Fibroblast of lung (primary cell): ENCODE measurements at regions not wholly inside any gene's neighbourhood (a gene's known extent, or its start where the extent isn't known, plus 50 kb on each side); places are given as distances from the start of the nearest gene placed in this dataset.

Experiments used
- DNase-seq, 2 donors: peaks; one replicate each; pipeline versions ENCODE4 v3.0.0 to v3.0.0-alpha.2; 2010; ENCODE audit warnings: low read depth in 2 of 2
- H2AFZ ChIP-seq: 2 replicates; pipeline ENCODE4 v1.5.1; 2012; ENCODE audit warnings: low read length, control low read depth, inconsistent platforms
- H3K27ac ChIP-seq: 2 replicates; pipeline ENCODE4 v1.5.1; 2011; ENCODE audit warnings: low read length, control low read depth; ENCODE audit not compliant: insufficient read depth
- H3K27me3 ChIP-seq: 2 replicates; pipeline ENCODE4 v1.5.1; 2011; ENCODE audit warnings: mild to moderate bottlenecking, low read length; ENCODE audit not compliant: control insufficient read depth, insufficient read depth
- H3K36me3 ChIP-seq: 2 replicates; pipeline ENCODE4 v1.5.1; 2011; ENCODE audit warnings: low read length; ENCODE audit not compliant: control insufficient read depth, insufficient read depth
- H3K4me1 ChIP-seq: 2 replicates; pipeline ENCODE4 v1.5.1; 2011; ENCODE audit warnings: low read length; ENCODE audit not compliant: control insufficient read depth, insufficient read depth; ENCODE audit errors: extremely low read depth
- H3K4me2 ChIP-seq: 2 replicates; pipeline ENCODE4 v1.5.1; 2011; ENCODE audit warnings: low read length, control low read depth; ENCODE audit not compliant: insufficient read depth; ENCODE audit errors: extremely low read depth
- H3K4me3 ChIP-seq, 4 experiments: fragments of 200-600 bp in 1 of 4; sonication (generic) in 1 of 4; replicated peaks in 1 of 4; 2 replicates each; pipeline ENCODE4 v1.5.1; 2011 to 2016; ENCODE audit warnings: low read length in 4 of 4, low read depth in 3 of 4, mild to moderate bottlenecking in 3 of 4, control low read depth in 2 of 4, inconsistent platforms in 1 of 4, mixed read lengths in 1 of 4; ENCODE audit not compliant: insufficient read depth in 1 of 4; ENCODE audit errors: control extremely low read depth in 1 of 4
- H3K79me2 ChIP-seq: 2 replicates; pipeline ENCODE4 v1.5.1; 2012; ENCODE audit warnings: mild to moderate bottlenecking, low read length, inconsistent platforms; ENCODE audit not compliant: control insufficient read depth, insufficient read depth
- H3K9ac ChIP-seq: 2 replicates; pipeline ENCODE4 v1.5.1; 2011; ENCODE audit warnings: mild to moderate bottlenecking, low read length, control low read depth; ENCODE audit not compliant: insufficient read depth
- H3K9me3 ChIP-seq: 2 replicates; pipeline ENCODE4 v1.5.1; 2012; ENCODE audit warnings: low read depth, low read length; ENCODE audit not compliant: control insufficient read depth, insufficient read depth
- H4K20me1 ChIP-seq: 2 replicates; pipeline ENCODE4 v1.5.1; 2011; ENCODE audit warnings: low read length; ENCODE audit not compliant: control insufficient read depth, insufficient read depth; ENCODE audit errors: extremely low read depth
- EZH2 ChIP-seq: IDR thresholded peaks from 2 replicates; pipeline ENCODE4 v1.5.1; 2012; ENCODE audit warnings: low read length, control low read depth, mild to moderate bottlenecking; ENCODE audit errors: missing control alignments
- TF ChIP-seq, protein P1 (sequence below), 2 donors: IDR thresholded peaks in 1 of 2; conservative IDR thresholded peaks in 1 of 2; 1 replicate in 1 of 2; 2 replicates in 1 of 2; pipeline ENCODE4 v1.5.1; 2011 to 2012; ENCODE audit warnings: low read length in 2 of 2, control low read depth in 1 of 2, inconsistent platforms in 1 of 2, low read depth in 1 of 2, mild to moderate bottlenecking in 1 of 2

DNA sequence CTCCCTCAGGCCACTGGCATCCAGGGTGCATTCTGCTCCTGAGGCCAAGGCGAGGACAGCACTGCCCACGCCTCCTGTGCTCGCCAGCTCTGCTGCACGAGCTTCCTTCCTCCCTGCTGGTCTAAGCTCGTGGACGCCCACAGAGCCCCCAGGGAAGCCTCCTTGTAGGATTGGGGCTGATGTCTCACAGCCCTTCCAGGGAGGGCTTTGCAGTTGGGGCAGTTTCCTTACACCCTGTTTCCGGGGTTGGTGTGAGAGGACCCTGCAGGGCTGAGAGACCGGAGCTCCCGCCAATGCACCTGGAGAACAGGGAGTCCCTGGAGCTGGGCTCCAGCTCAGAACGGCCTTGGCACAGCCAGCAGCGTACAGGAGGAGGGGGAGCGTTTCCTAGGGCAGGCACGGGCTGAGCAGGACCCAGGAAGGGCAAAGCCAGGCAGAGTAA lies 172.4 kb upstream of the PDE10A start:
- Histone ChIP-seq H3K79me2 (no peaks in the 10 kb centered on the region), H3K4me1 (no peaks in the 10 kb centered on the region), H3K4me3 (no peak overlapping the region), H3K27ac (no peak overlapping the region), H3K36me3 (no peaks in the 10 kb centered on the region), H3K9me3 (no peaks in the 10 kb centered on the region), H2AFZ (no peak overlapping the region), H4K20me1 (no peaks in the 10 kb centered on the region), H3K4me2 (no peak overlapping the region), H3K27me3 (no peaks in the 10 kb centered on the region), H3K9ac (no peak overlapping the region)
- DNase-seq = no peak
- no peak for TF ChIP-seq EZH2
- TF ChIP-seq, protein P1, sequence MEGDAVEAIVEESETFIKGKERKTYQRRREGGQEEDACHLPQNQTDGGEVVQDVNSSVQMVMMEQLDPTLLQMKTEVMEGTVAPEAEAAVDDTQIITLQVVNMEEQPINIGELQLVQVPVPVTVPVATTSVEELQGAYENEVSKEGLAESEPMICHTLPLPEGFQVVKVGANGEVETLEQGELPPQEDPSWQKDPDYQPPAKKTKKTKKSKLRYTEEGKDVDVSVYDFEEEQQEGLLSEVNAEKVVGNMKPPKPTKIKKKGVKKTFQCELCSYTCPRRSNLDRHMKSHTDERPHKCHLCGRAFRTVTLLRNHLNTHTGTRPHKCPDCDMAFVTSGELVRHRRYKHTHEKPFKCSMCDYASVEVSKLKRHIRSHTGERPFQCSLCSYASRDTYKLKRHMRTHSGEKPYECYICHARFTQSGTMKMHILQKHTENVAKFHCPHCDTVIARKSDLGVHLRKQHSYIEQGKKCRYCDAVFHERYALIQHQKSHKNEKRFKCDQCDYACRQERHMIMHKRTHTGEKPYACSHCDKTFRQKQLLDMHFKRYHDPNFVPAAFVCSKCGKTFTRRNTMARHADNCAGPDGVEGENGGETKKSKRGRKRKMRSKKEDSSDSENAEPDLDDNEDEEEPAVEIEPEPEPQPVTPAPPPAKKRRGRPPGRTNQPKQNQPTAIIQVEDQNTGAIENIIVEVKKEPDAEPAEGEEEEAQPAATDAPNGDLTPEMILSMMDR (conservative IDR thresholded peaks at IDR 0.05 in 1 of 2, IDR thresholded peaks at IDR 0.05 in 1 of 2; ENCODE audit: low read depth in 1 of 2, low read length in 2 of 2) = no peak

DNA sequence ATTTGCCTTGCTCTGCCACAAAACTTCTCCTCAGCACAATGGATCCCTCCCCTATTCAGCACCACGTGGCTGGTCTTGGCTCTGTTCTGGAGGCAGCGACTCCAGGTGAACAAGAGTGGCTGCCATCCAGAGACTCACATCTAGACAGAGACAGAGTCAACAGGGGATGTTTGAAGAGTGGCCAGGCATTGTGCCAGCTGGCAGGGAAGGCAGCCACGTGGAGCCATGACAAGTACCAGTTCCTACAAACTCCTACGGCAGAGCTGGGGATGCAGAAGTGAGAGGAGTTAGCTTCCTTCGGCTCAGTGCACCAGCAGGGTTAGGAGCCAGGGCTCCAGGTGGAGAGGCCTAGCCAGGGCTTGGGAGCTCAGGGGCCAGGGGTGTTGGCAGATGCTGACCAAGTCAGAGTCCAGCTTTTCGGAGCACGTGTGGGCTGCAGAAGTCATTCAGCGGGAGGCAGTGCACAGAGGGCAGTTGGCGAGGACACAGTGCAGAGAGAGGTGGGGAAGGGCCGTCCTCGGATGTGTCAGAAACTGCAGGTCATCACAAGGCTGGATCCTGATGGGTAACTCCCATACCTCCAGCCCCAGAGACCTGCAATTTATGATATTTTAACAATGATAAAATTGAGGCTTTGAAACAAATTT lies 171.7 kb upstream of the PDE10A start:
- Histone ChIP-seq H3K4me1 (no peaks in the 10 kb centered on the region), H3K36me3 (no peaks in the 10 kb centered on the region), H4K20me1 (no peaks in the 10 kb centered on the region), H3K9ac (no peak overlapping the region), H3K4me3 (no peak overlapping the region), H3K9me3 (no peaks in the 10 kb centered on the region), H3K79me2 (no peaks in the 10 kb centered on the region), H3K4me2 (no peak overlapping the region), H3K27ac (no peak overlapping the region), H2AFZ (no peak overlapping the region), H3K27me3 (no peaks in the 10 kb centered on the region)
- DNase-seq = no peak
- no peak for TF ChIP-seq EZH2
- TF ChIP-seq, protein P1 (conservative IDR thresholded peaks at IDR 0.05 in 1 of 2, IDR thresholded peaks at IDR 0.05 in 1 of 2; ENCODE audit: low read depth in 1 of 2, low read length in 2 of 2) = no peak

DNA sequence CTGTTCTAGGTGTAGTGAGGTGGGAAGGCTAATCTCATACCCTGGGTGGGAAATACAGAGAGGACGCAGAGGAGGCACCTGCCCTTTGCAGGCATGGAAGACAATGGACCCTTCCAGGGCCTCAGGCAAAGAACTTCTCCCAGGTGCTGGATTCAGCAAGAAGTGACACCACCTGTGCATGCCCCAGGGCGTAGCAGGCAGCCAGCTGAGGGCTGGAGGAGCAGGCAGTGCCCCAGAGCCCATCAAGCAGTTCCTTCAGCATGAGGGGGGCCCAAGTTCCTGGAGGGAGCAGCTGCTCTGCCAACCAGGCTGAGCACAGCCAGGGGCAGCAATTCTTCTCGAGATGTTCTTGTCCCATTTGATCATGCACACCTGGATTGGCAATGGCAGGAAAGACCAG lies 170.3 kb upstream of the PDE10A start:
- no peaks in the 10 kb centered on the region for H3K9me3 ChIP-seq
- DNase-seq = no peak
- no peaks in the 10 kb centered on the region for H3K4me1 ChIP-seq
- no peaks in the 10 kb centered on the region for H3K36me3 ChIP-seq
- no peak overlapping the region for H3K9ac ChIP-seq
- no peak overlapping the region for H3K27ac ChIP-seq
- no peak for TF ChIP-seq EZH2
- TF ChIP-seq, protein P1 (conservative IDR thresholded peaks at IDR 0.05 in 1 of 2, IDR thresholded peaks at IDR 0.05 in 1 of 2; ENCODE audit: low read depth in 1 of 2, low read length in 2 of 2) = no peak
- H3K4me3 ChIP-seq = no peak overlapping the region
- H2AFZ ChIP-seq = no peak overlapping the region
- H3K79me2 ChIP-seq = no peaks in the 10 kb centered on the region
- no peak overlapping the region for H3K4me2 ChIP-seq
- no peaks in the 10 kb centered on the region for H3K27me3 ChIP-seq
- no peaks in the 10 kb centered on the region for H4K20me1 ChIP-seq
